ENCODE measurements at regions not wholly inside any gene's neighbourhood (a gene's known extent, or its start where the extent isn't known, plus 50 kb on each side); places are given as distances from the start of the nearest gene placed in this dataset.

- H3K4me1 ChIP-seq (ENCODE audit: insufficient read depth, low read length) = no peaks in the 10 kb centered on the region
- no peaks in the 10 kb centered on the region for H3K9me3 ChIP-seq (ENCODE audit: low read length)
- H3K27me3 ChIP-seq (ENCODE audit: insufficient read depth, low read length) = no peaks in the 10 kb centered on the region
- no peak overlapping the region for H2AFZ ChIP-seq (ENCODE audit: low read depth, low read length)
- no peak overlapping the region for H3K4me3 ChIP-seq (ENCODE audit: low read length)
- no peaks in the 10 kb centered on the region for H3K36me3 ChIP-seq (ENCODE audit: insufficient read depth, low read length)
These were observed 196.2 kb upstream of the PRNP start for GRCh38 chr20:4490045-4490444.

- H3K36me3 ChIP-seq (ENCODE audit: insufficient read depth, low read length) = no peaks in the 10 kb centered on the region
- H3K4me1 ChIP-seq (ENCODE audit: insufficient read depth, low read length) = no peaks in the 10 kb centered on the region
- no peak overlapping the region for H3K4me3 ChIP-seq (ENCODE audit: low read length)
- no peaks in the 10 kb centered on the region for H3K27me3 ChIP-seq (ENCODE audit: insufficient read depth, low read length)
- H3K9me3 ChIP-seq (ENCODE audit: low read length) = no peaks in the 10 kb centered on the region
- no peak overlapping the region for H2AFZ ChIP-seq (ENCODE audit: low read depth, low read length)
These were observed 197.6 kb upstream of the PRNP start for GRCh38 chr20:4488407-4489339.

DNA sequence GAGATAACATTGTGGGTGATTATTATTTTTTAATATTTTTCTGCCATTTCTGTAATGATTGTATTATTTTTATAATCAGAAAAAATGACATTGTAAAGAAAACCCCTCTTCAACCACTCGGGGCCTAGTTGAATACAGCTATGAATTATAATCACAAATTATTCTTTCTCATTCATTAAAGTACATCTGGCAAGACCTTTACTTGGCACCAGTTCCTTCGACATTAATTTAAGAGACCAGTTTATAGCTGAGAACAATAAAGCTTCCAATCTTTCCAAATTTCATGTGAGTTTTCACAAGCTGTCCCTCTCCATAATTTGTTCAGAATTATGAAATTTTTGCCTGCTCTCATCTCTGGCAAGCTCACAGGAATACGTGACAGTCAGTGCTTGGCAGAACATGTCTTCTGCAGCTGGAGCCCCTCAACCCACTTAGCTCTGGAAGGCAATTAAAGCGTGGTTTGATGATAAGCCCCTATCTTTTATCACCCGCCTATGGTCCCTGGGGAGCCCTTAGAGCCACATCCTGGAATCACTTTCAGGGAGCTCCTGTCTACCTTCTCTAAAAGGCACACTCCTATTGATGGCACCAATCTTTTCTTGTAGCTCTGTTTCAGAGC lies 201.8 kb upstream of the PRNP start:
- Histone ChIP-seq H3K9me3 (ENCODE audit: low read length) (no peaks in the 10 kb centered on the region), H3K27me3 (ENCODE audit: insufficient read depth, low read length) (peaks cover 5% of the 10 kb centered on the region), H3K4me1 (ENCODE audit: insufficient read depth, low read length) (no peaks in the 10 kb centered on the region), H2AFZ (ENCODE audit: low read depth, low read length) (no peak overlapping the region), H3K36me3 (ENCODE audit: insufficient read depth, low read length) (no peaks in the 10 kb centered on the region), H3K4me3 (ENCODE audit: low read length) (no peak overlapping the region)

GRCh38 chr20:4483961-4484360 lies 202.3 kb upstream of the PRNP start:
- Histone ChIP-seq H3K9me3 (ENCODE audit: low read length) (no peaks in the 10 kb centered on the region), H3K4me1 (ENCODE audit: insufficient read depth, low read length) (no peaks in the 10 kb centered on the region), H3K27me3 (ENCODE audit: insufficient read depth, low read length) (peaks cover 5% of the 10 kb centered on the region), H3K4me3 (ENCODE audit: low read length) (no peak overlapping the region), H2AFZ (ENCODE audit: low read depth, low read length) (no peak overlapping the region), H3K36me3 (ENCODE audit: insufficient read depth, low read length) (no peaks in the 10 kb centered on the region)

GRCh38 chr20:4483486-4483885 lies 202.8 kb upstream of the PRNP start:
- peaks cover 5% of the 10 kb centered on the region for H3K27me3 ChIP-seq (ENCODE audit: insufficient read depth, low read length)
- H3K36me3 ChIP-seq (ENCODE audit: insufficient read depth, low read length) = no peaks in the 10 kb centered on the region
- H3K4me1 ChIP-seq (ENCODE audit: insufficient read depth, low read length) = no peaks in the 10 kb centered on the region
- no peak overlapping the region for H3K4me3 ChIP-seq (ENCODE audit: low read length)
- H3K9me3 ChIP-seq (ENCODE audit: low read length) = no peaks in the 10 kb centered on the region
- H2AFZ ChIP-seq (ENCODE audit: low read depth, low read length) = no peak overlapping the region

DNA sequence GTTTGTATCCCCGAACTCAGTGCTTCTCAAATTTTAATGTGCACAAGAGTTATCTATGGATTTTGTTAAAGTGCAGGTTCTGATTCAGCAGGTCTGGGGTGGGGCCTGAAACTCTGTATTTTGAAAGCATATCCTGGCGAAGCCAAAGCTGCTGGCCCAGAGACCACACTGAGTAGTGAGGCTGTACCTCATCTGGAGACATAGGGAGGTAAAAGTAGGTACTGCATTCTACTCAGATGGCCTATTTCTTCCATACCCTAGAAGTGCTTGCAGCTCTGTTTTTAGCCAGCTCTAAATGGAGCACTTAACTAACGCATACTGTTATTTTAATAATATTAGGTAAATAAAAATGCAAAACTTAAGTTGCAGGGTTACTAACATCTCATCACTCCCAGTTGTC lies 206.2 kb upstream of the PRNP start:
- peaks cover 5% of the 10 kb centered on the region for H3K27me3 ChIP-seq (ENCODE audit: insufficient read depth, low read length)
- no peaks in the 10 kb centered on the region for H3K9me3 ChIP-seq (ENCODE audit: low read length)
- no peaks in the 10 kb centered on the region for H3K4me1 ChIP-seq (ENCODE audit: insufficient read depth, low read length)
- H3K4me3 ChIP-seq (ENCODE audit: low read length) = no peak overlapping the region
- H3K36me3 ChIP-seq (ENCODE audit: insufficient read depth, low read length) = no peaks in the 10 kb centered on the region
- H2AFZ ChIP-seq (ENCODE audit: low read depth, low read length) = no peak overlapping the region

DNA sequence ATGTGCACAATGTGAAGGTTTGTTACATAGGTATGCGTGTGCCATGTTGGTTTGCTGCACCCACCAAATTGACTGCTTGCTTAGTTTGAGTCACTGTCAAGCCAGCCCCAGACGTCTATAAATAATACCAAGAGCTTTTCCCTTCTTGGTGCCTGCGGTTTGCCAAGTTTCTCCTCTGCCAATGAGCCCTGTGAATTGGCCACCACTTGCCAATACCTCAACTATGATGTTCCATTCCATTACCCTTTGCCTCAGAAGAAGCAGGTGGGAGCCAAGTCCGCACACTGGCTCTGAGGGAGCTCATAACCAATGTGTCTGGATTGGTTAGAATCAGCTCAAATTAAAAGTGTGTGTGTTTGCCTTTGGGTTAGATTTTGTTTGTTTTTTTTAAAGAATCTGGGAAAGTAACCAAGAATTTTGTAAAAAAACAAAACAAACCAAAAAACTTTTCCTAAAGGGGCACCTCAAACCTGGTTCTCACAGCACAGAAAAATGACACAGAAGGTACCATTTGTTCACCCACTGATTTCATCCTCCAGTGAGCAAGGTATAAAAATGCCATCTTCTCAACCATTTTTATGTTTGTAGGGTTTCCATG lies 209.3 kb upstream of the PRNP start:
- Histone ChIP-seq H3K4me1 (ENCODE audit: insufficient read depth, low read length) (no peaks in the 10 kb centered on the region), H3K27me3 (ENCODE audit: insufficient read depth, low read length) (peaks cover 3% of the 10 kb centered on the region), H3K9me3 (ENCODE audit: low read length) (no peaks in the 10 kb centered on the region), H3K4me3 (ENCODE audit: low read length) (no peak overlapping the region), H2AFZ (ENCODE audit: low read depth, low read length) (no peak overlapping the region), H3K36me3 (ENCODE audit: insufficient read depth, low read length) (no peaks in the 10 kb centered on the region)

DNA sequence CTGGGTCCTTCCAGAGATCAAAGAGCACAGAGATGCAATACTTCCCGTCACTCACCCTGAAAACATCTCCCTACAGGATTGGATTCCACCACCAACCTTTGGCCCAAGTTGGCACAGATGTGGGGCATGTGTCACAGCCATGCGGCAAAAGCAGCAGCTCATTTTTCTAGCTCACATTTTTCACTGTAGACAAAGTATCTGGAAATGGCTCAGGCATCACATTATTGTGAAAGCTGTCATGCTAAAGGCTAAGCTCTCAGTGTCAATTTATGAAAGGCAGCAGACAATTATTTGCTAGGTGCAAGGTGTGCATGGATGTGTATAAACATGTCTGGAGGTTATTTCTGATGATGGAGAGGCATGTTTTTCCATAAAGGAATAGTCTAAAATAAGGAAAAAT lies 213.3 kb upstream of the PRNP start:
- Histone ChIP-seq H3K9me3 (ENCODE audit: low read length) (no peaks in the 10 kb centered on the region), H2AFZ (ENCODE audit: low read depth, low read length) (no peak overlapping the region), H3K4me1 (ENCODE audit: insufficient read depth, low read length) (no peaks in the 10 kb centered on the region), H3K4me3 (ENCODE audit: low read length) (no peak overlapping the region), H3K36me3 (ENCODE audit: insufficient read depth, low read length) (no peaks in the 10 kb centered on the region), H3K27me3 (ENCODE audit: insufficient read depth, low read length) (no peaks in the 10 kb centered on the region)

- Histone ChIP-seq H3K27me3 (ENCODE audit: insufficient read depth, low read length) (no peaks in the 10 kb centered on the region), H3K4me3 (ENCODE audit: low read length) (no peak overlapping the region), H3K4me1 (ENCODE audit: insufficient read depth, low read length) (no peaks in the 10 kb centered on the region), H3K36me3 (ENCODE audit: insufficient read depth, low read length) (no peaks in the 10 kb centered on the region), H3K9me3 (ENCODE audit: low read length) (no peaks in the 10 kb centered on the region), H2AFZ (ENCODE audit: low read depth, low read length) (no peak overlapping the region)
These were observed 215.0 kb upstream of the PRNP start for GRCh38 chr20:4471221-4471620.

DNA sequence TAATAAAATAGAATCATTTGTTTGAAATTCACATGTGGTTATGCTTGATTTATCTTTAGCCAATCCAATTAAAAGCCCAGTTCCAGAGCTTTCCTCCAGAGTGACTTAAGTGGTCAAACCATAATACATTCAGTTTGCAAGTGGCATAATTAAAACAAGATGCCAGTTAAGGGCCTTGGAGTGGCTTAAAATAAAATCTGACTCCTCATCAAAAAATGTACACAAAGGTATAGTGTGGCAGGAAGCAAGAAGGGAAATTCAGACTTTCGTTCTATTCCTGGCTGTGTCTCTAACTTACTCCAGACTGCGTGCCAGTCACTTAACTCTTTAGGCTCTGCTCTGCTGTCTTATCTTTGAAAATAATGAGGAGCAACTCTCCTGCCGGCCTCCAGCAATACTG lies 215.9 kb upstream of the PRNP start:
- Histone ChIP-seq H3K4me3 (ENCODE audit: low read length) (no peak overlapping the region), H3K36me3 (ENCODE audit: insufficient read depth, low read length) (no peaks in the 10 kb centered on the region), H3K4me1 (ENCODE audit: insufficient read depth, low read length) (no peaks in the 10 kb centered on the region), H3K27me3 (ENCODE audit: insufficient read depth, low read length) (peaks cover 3% of the 10 kb centered on the region), H2AFZ (ENCODE audit: low read depth, low read length) (no peak overlapping the region), H3K9me3 (ENCODE audit: low read length) (no peaks in the 10 kb centered on the region)

DNA sequence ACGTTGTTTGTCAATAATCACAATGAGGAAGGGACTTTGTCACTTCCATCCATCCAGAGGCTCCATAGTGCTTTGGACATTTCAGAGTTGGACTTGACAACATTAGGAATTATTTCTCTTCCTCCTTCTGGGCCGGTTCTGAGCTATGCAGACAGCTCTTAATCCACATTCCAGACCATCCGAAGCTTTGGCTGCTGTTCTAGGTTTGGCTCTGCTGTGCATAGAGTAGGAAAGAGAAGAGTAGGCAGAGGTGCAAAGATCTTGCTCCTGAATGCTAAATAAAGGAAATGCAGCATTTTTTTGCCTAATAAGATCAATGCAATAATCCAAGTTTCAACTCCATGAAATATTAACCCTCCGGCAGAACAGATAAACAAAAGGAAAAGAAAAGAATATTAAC lies 216.3 kb upstream of the PRNP start:
- Histone ChIP-seq H3K9me3 (ENCODE audit: low read length) (no peaks in the 10 kb centered on the region), H3K27me3 (ENCODE audit: insufficient read depth, low read length) (peaks cover 3% of the 10 kb centered on the region), H3K4me3 (ENCODE audit: low read length) (no peak overlapping the region), H3K36me3 (ENCODE audit: insufficient read depth, low read length) (no peaks in the 10 kb centered on the region), H3K4me1 (ENCODE audit: insufficient read depth, low read length) (no peaks in the 10 kb centered on the region), H2AFZ (ENCODE audit: low read depth, low read length) (no peak overlapping the region)

- Histone ChIP-seq H3K9me3 (ENCODE audit: low read length) (no peaks in the 10 kb centered on the region), H3K4me3 (ENCODE audit: low read length) (no peak overlapping the region), H2AFZ (ENCODE audit: low read depth, low read length) (no peak overlapping the region), H3K36me3 (ENCODE audit: insufficient read depth, low read length) (no peaks in the 10 kb centered on the region), H3K4me1 (ENCODE audit: insufficient read depth, low read length) (no peaks in the 10 kb centered on the region), H3K27me3 (ENCODE audit: insufficient read depth, low read length) (peaks cover 3% of the 10 kb centered on the region)
These were observed 218.1 kb upstream of the PRNP start for GRCh38 chr20:4468114-4468513.

DNA sequence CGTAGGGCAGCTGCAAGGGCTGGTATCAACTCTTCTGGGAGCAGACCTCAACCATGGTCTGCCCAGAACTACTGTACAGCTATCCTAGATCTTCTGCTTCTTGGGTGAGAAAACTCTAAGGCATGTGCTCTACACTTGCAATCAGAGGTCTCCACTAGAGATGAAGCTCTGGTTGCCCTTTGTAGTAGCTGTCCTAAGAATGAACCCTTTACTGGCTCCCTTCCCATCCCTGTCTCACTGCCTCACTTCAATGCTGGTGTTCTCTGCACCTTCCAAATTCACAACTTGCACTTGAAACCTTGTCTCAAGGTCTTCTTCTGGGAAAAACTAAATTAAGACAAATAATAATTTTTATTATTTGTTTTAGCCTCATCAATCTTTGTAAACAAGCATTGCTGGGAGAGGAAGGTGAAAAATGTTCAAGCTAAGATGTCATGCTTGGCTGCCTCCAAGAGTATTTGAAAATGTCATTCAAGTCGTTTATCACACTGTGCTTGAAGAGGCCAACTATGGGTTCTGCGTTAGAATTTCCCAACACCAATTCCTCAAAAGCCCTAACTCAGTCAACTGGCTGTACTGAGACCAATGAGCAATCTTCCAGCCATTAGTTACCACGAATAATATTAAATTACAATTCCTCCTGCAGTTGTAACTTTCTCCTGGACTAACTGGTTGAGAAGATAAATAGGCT lies 216.9 kb upstream of the ADRA1D start:
- Histone ChIP-seq H3K4me3 (ENCODE audit: low read length) (no peak overlapping the region), H3K4me1 (ENCODE audit: insufficient read depth, low read length) (no peaks in the 10 kb centered on the region), H2AFZ (ENCODE audit: low read depth, low read length) (no peak overlapping the region)

More for the DNA sequence above, 216.9 kb upstream of the ADRA1D start:
- Histone ChIP-seq H3K27me3 (ENCODE audit: insufficient read depth, low read length) (peaks cover 3% of the 10 kb centered on the region), H3K36me3 (ENCODE audit: insufficient read depth, low read length) (no peaks in the 10 kb centered on the region), H3K9me3 (ENCODE audit: low read length) (no peaks in the 10 kb centered on the region)

Data from neuron (in vitro differentiated cells).